ENCODE measurements at regions not wholly inside any gene's neighbourhood (a gene's known extent, or its start where the extent isn't known, plus 50 kb on each side); places are given as distances from the start of the nearest gene placed in this dataset.

GRCh38 chr2:236366397-236366796 lies 102.2 kb upstream of the ASB18 start:
- H3K27ac ChIP-seq = no peak overlapping the region
- H3K36me3 ChIP-seq = no peaks in the 10 kb centered on the region
- intact Hi-C loops (cut with DNase I; ENCODE audit: low total_unique reads) = no loop called here
- no peaks in the 10 kb centered on the region for H3K27me3 ChIP-seq
- H3K4me1 ChIP-seq = peaks cover 0 to 4% of the 10 kb centered on the region in 2 donors
- no peaks in the 10 kb centered on the region for H3K9me3 ChIP-seq
- no peak for DNase-seq (ENCODE audit: low spot score in 2 of 2)
- TF ChIP-seq POLR2AphosphoS5 (IDR thresholded peaks at IDR 0.05) = no peak
- no peak for TF ChIP-seq POLR2A (IDR thresholded peaks at IDR 0.05)
- TF ChIP-seq, protein P1, sequence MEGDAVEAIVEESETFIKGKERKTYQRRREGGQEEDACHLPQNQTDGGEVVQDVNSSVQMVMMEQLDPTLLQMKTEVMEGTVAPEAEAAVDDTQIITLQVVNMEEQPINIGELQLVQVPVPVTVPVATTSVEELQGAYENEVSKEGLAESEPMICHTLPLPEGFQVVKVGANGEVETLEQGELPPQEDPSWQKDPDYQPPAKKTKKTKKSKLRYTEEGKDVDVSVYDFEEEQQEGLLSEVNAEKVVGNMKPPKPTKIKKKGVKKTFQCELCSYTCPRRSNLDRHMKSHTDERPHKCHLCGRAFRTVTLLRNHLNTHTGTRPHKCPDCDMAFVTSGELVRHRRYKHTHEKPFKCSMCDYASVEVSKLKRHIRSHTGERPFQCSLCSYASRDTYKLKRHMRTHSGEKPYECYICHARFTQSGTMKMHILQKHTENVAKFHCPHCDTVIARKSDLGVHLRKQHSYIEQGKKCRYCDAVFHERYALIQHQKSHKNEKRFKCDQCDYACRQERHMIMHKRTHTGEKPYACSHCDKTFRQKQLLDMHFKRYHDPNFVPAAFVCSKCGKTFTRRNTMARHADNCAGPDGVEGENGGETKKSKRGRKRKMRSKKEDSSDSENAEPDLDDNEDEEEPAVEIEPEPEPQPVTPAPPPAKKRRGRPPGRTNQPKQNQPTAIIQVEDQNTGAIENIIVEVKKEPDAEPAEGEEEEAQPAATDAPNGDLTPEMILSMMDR (IDR thresholded peaks at IDR 0.05) = no peak
- no peak overlapping the region for H3K4me3 ChIP-seq

DNA sequence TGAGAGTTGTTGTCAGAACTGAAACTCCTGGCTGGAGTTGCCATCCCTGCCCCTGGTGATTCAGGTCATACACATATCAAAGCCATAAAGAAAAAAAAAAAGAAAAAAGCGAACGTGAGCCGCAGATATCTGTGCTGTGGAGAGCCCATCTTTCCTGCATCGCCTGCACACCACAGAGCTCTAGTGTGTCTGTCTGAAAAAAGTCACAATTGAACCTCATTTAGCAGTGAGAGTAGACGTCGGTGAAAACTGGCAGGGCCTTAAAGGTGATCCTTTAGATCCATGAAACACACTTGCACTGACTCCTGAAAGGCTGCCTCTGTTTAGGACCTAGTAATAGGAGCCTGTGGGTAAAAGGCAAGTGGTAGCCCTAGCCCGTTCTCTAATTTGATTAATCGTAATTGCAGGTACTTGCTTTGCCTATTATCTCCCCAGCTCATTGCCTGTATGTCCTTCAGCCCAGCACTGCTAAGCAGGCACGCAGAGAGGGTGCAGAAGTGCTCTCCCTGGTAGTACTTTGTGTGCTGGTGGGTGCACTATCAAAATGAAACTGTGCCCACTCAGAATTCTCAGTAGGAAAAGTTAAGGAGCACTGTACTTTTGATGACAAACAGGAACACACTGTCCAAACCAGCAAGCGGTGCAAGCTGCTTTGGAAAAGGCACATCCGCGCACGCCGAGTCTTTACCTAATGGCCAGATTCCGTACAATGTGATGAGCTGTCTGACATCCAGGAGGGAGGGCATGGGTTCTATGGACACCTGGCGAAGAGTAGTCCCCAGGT lies 103.5 kb upstream of the ASB18 start:
- intact Hi-C loops (cut with DNase I; ENCODE audit: low total_unique reads) = no loop called here
- TF ChIP-seq, protein P1 (IDR thresholded peaks at IDR 0.05) = no peak
- TF ChIP-seq POLR2A (IDR thresholded peaks at IDR 0.05) (no peak), POLR2AphosphoS5 (IDR thresholded peaks at IDR 0.05) (no peak)
- no peak overlapping the region for H3K27ac ChIP-seq
- H3K4me3 ChIP-seq = no peak overlapping the region
- no peaks in the 10 kb centered on the region for H3K9me3 ChIP-seq
- H3K27me3 ChIP-seq = no peaks in the 10 kb centered on the region
- DNase-seq (ENCODE audit: low spot score in 2 of 2) = no peak
- H3K36me3 ChIP-seq = no peaks in the 10 kb centered on the region
- H3K4me1 ChIP-seq = peaks cover 0 to 4% of the 10 kb centered on the region in 2 donors

- no peak overlapping the region for H3K4me3 ChIP-seq
- no peak overlapping the region for H3K27ac ChIP-seq
- H3K9me3 ChIP-seq = no peaks in the 10 kb centered on the region
- no peaks in the 10 kb centered on the region for H3K27me3 ChIP-seq
- intact Hi-C loops (cut with DNase I; ENCODE audit: low total_unique reads) = no loop called here
- TF ChIP-seq POLR2AphosphoS5 (IDR thresholded peaks at IDR 0.05) = no peak
- TF ChIP-seq, protein P1 (IDR thresholded peaks at IDR 0.05) = no peak
- TF ChIP-seq POLR2A (IDR thresholded peaks at IDR 0.05) = no peak
- no peaks in the 10 kb centered on the region for H3K36me3 ChIP-seq
- peaks cover 0 to 4% of the 10 kb centered on the region in 2 donors for H3K4me1 ChIP-seq
- no peak for DNase-seq (ENCODE audit: low spot score in 2 of 2)
These were observed 105.5 kb upstream of the ASB18 start for GRCh38 chr2:236369661-236370062.

- intact Hi-C loops (cut with DNase I; ENCODE audit: low total_unique reads) = no loop called here
- H3K27me3 ChIP-seq = no peaks in the 10 kb centered on the region
- H3K36me3 ChIP-seq = no peaks in the 10 kb centered on the region
- H3K4me3 ChIP-seq = no peak overlapping the region
- TF ChIP-seq POLR2A (IDR thresholded peaks at IDR 0.05) (no peak), POLR2AphosphoS5 (IDR thresholded peaks at IDR 0.05) (no peak)
- TF ChIP-seq, protein P1 (IDR thresholded peaks at IDR 0.05) = no peak
- no peaks in the 10 kb centered on the region for H3K9me3 ChIP-seq
- H3K27ac ChIP-seq = no peak overlapping the region
- peaks cover 0 to 4% of the 10 kb centered on the region in 2 donors for H3K4me1 ChIP-seq
- no peak for DNase-seq (ENCODE audit: low spot score in 2 of 2)
These were observed 106.7 kb upstream of the ASB18 start for GRCh38 chr2:236370847-236371409.

GRCh38 chr2:236375973-236376476 lies 111.8 kb upstream of the ASB18 start:
- DNase-seq (ENCODE audit: low spot score in 2 of 2) = no peak
- TF ChIP-seq POLR2AphosphoS5 (IDR thresholded peaks at IDR 0.05) (no peak), POLR2A (IDR thresholded peaks at IDR 0.05) (no peak)
- TF ChIP-seq, protein P1 (IDR thresholded peaks at IDR 0.05) = no peak
- Histone ChIP-seq H3K9me3 (no peaks in the 10 kb centered on the region), H3K27ac (no peak overlapping the region), H3K4me1 (no peaks in the 10 kb centered on the region), H3K4me3 (no peak overlapping the region), H3K27me3 (no peaks in the 10 kb centered on the region), H3K36me3 (no peaks in the 10 kb centered on the region)
- intact Hi-C loops (cut with DNase I; ENCODE audit: low total_unique reads) = no loop called here

Data from breast epithelium (tissue), 4 donors.